RPMI8226 (cell line): ENCODE measurements at regions not wholly inside any gene's neighbourhood (a gene's known extent, or its start where the extent isn't known, plus 50 kb on each side); places are given as distances from the start of the nearest gene placed in this dataset.

Experiments
- DNase-seq: peaks from one replicate; pipeline ENCODE4 v3.0.0-alpha.2; 2015

- peak; percentile 46 for DNase-seq
Measured at GRCh38 chr6:164130151-164130550, 715.6 kb downstream of the QKI start.

GRCh38 chr6:164129218-164129617, 714.7 kb downstream of the QKI start:
- DNase-seq = no peak

- no peak for DNase-seq
Measured at GRCh38 chr6:164128101-164128500, 713.6 kb downstream of the QKI start.

- DNase-seq = no peak
Measured at GRCh38 chr6:164124986-164125385, 710.5 kb downstream of the QKI start.

GRCh38 chr6:164124473-164124872, 710.0 kb downstream of the QKI start:
- DNase-seq = no peak

GRCh38 chr6:164122109-164122508, 707.6 kb downstream of the QKI start:
- DNase-seq = no peak

- no peak for DNase-seq
Measured at GRCh38 chr6:164121527-164121926, 707.0 kb downstream of the QKI start.

GRCh38 chr6:164114651-164115050, 700.1 kb downstream of the QKI start:
- no peak for DNase-seq

- DNase-seq = no peak
Measured at GRCh38 chr6:164114051-164114450, 699.5 kb downstream of the QKI start.

GRCh38 chr6:164113637-164114036, 699.1 kb downstream of the QKI start:
- no peak for DNase-seq

- DNase-seq = peak; percentile 16
Measured at GRCh38 chr6:164109770-164110140, 695.2 kb downstream of the QKI start.

- DNase-seq = peak; percentile 10
Measured at GRCh38 chr6:164108869-164109769, 694.6 kb downstream of the QKI start.

- DNase-seq = no peak
Measured at GRCh38 chr6:164108092-164108491, 693.6 kb downstream of the QKI start.

GRCh38 chr6:164107297-164107995, 692.9 kb downstream of the QKI start:
- DNase-seq = no peak

- peak; percentile 29 for DNase-seq
Measured at GRCh38 chr6:164106345-164106769, 691.8 kb downstream of the QKI start.

- DNase-seq = no peak
Measured at GRCh38 chr6:164105705-164106104, 691.2 kb downstream of the QKI start.

- no peak for DNase-seq
Measured at GRCh38 chr6:164104432-164104831, 689.9 kb downstream of the QKI start.

GRCh38 chr6:164102693-164103092, 688.2 kb downstream of the QKI start:
- no peak for DNase-seq

GRCh38 chr6:164101859-164102258, 687.3 kb downstream of the QKI start:
- no peak for DNase-seq

- DNase-seq = no peak
Measured at GRCh38 chr6:164099269-164099865, 684.8 kb downstream of the QKI start.

- DNase-seq = no peak
Measured at GRCh38 chr6:164098857-164099267, 684.3 kb downstream of the QKI start.

GRCh38 chr6:164097551-164098398, 683.3 kb downstream of the QKI start:
- no peak for DNase-seq

GRCh38 chr6:164097056-164097455, 682.5 kb downstream of the QKI start:
- DNase-seq = no peak
